CD4-positive, CD25-positive, alpha-beta regulatory T cell (primary cell): ENCODE measurements at regions not wholly inside any gene's neighbourhood (a gene's known extent, or its start where the extent isn't known, plus 50 kb on each side); places are given as distances from the start of the nearest gene placed in this dataset.

Experiments
- ATAC-seq, 2 donors: fragments of 150-1000 bp; cut with Tn5 transposase; one replicate each; pipeline ENCODE4 v1.10.0; 2021; ENCODE audit warnings: low read depth in 2 of 2, moderate number of reproducible peaks in 2 of 2, moderate library complexity in 1 of 2
- DNase-seq, 3 donors: peaks; one replicate each; pipeline versions ENCODE4 v3.0.0 to v3.0.0-alpha.2; 2012 to 2022; ENCODE audit warnings: mixed read lengths in 1 of 3
- H3K27ac ChIP-seq: one replicate; pipeline ENCODE4 v1.7.0; 2013; ENCODE audit warnings: mild to moderate bottlenecking, low read length; ENCODE audit not compliant: insufficient read depth, poor library complexity, severe bottlenecking
- H3K27me3 ChIP-seq: one replicate; pipeline ENCODE4 v1.7.0; 2013; ENCODE audit warnings: low read length; ENCODE audit not compliant: control insufficient read depth, insufficient read depth
- H3K36me3 ChIP-seq: one replicate; pipeline ENCODE4 v1.7.0; 2013; ENCODE audit warnings: mild to moderate bottlenecking, low read length, moderate library complexity; ENCODE audit not compliant: control insufficient read depth, insufficient read depth
- H3K4me1 ChIP-seq: 2 replicates; pipeline ENCODE4 v1.7.0; 2013; ENCODE audit warnings: mild to moderate bottlenecking, low read length; ENCODE audit not compliant: insufficient read depth, control insufficient read depth, poor library complexity, severe bottlenecking
- H3K4me3 ChIP-seq: one replicate; pipeline ENCODE4 v1.7.0; 2013; ENCODE audit warnings: low read depth, mild to moderate bottlenecking, low read length, moderate library complexity
- H3K9me3 ChIP-seq, 2 experiments: 1 replicate in 1 of 2; 2 replicates in 1 of 2; pipeline ENCODE4 v1.7.0; 2013; ENCODE audit warnings: low read length in 2 of 2, mild to moderate bottlenecking in 1 of 2, moderate library complexity in 1 of 2; ENCODE audit not compliant: control insufficient read depth in 2 of 2
- H3K27ac Mint-ChIP-seq, 3 donors: one replicate each; pipeline ENCODE4 v1.8.0; 2020 to 2022; ENCODE audit warnings: mild to moderate bottlenecking in 3 of 3, mixed read lengths in 3 of 3, moderate library complexity in 2 of 3
- H3K27me3 Mint-ChIP-seq: one replicate; pipeline ENCODE4 v1.8.0; 2022; ENCODE audit warnings: mild to moderate bottlenecking, mixed read lengths
- H3K36me3 Mint-ChIP-seq: one replicate; pipeline ENCODE4 v1.8.0; 2020; ENCODE audit warnings: mixed read lengths
- H3K4me1 Mint-ChIP-seq, 4 donors: one replicate each; pipeline ENCODE4 v1.8.0; 2020 to 2022; ENCODE audit warnings: mixed read lengths in 4 of 4, mild to moderate bottlenecking in 1 of 4
- H3K4me3 Mint-ChIP-seq, 4 donors: one replicate each; pipeline ENCODE4 v1.8.0; 2020 to 2022; ENCODE audit warnings: mild to moderate bottlenecking in 4 of 4, mixed read lengths in 4 of 4, moderate library complexity in 3 of 4
- H3K9me3 Mint-ChIP-seq, 7 donors: one replicate each; pipeline ENCODE4 v1.8.0; 2020 to 2022; ENCODE audit warnings: mixed read lengths in 7 of 7, mild to moderate bottlenecking in 3 of 7, moderate library complexity in 2 of 7

- H3K36me3 ChIP-seq, result no peaks in the 10 kb centered on the region
- H3K27me3 ChIP-seq, result no peaks in the 10 kb centered on the region
- DNase-seq (no peak), ATAC-seq (no peak)
- no peaks in the 10 kb centered on the region for H3K4me1 Mint-ChIP-seq
- H3K4me1 ChIP-seq, result no peaks in the 10 kb centered on the region
- H3K4me3 Mint-ChIP-seq, result no peak overlapping the region
- H3K27ac Mint-ChIP-seq, result no peak overlapping the region
- no peaks in the 10 kb centered on the region for H3K9me3 ChIP-seq
- H3K36me3 Mint-ChIP-seq, result no peaks in the 10 kb centered on the region
- peaks cover 0 to 7% (median 0%) of the 10 kb centered on the region in 7 donors for H3K9me3 Mint-ChIP-seq
- no peaks in the 10 kb centered on the region for H3K27me3 Mint-ChIP-seq
- no peak overlapping the region for H3K4me3 ChIP-seq
- no peak overlapping the region for H3K27ac ChIP-seq
Measured at GRCh38 chr4:17283251-17283650, 228.6 kb downstream of the QDPR start.

DNA sequence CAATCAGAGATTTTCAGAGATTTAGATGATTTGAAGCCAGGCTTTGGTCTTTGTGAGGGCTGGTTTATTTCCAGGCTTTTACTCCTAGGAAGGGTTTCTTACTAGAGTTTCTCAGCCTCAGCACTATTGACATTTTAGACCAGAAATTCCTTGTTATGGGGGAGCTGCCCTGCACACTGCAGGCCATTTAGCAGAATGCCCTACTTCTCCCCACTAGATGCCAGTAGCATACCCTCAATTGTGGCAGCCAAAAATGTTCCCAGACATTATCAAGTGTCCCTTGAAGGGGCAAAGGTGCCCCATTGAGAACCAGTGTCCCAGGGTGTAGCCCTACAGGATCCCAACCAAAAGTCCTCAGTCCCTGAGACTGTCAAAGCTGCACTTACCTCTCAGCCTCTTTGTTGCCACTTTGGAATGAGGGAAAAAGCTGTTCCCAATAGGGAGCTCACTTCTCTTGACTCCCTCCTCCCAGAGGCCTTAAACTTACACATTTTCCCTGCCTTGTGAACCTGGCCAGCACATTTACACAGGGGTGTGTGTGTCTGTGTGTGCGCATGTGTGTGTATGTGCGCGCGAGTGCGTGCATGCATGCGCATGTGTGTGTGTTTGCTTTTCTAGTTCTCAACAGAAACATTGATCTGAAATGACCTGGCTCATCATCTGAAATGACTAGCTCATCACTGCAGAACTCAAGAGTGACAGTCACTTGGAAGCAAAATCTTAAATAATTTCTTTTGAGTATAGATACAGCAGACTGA, 231.4 kb downstream of the QDPR start:
- ATAC-seq (peak in 1 of 2 donors; percentile 24), DNase-seq (no peak)
- no peak overlapping the region for H3K27ac ChIP-seq
- no peaks in the 10 kb centered on the region for H3K9me3 ChIP-seq
- Mint-ChIP-seq H3K4me3 (no peak overlapping the region), H3K9me3 (peaks cover 0 to 2% (median 0%) of the 10 kb centered on the region in 7 donors), H3K36me3 (no peaks in the 10 kb centered on the region), H3K27me3 (peaks cover 6% of the 10 kb centered on the region), H3K4me1 (no peaks in the 10 kb centered on the region), H3K27ac (no peak overlapping the region)
- H3K27me3 ChIP-seq, result no peaks in the 10 kb centered on the region
- H3K36me3 ChIP-seq, result no peaks in the 10 kb centered on the region
- no peaks in the 10 kb centered on the region for H3K4me1 ChIP-seq
- no peak overlapping the region for H3K4me3 ChIP-seq

GRCh38 chr4:17276776-17277175, 235.1 kb downstream of the QDPR start:
- Histone ChIP-seq H3K27me3 (no peaks in the 10 kb centered on the region), H3K4me1 (no peaks in the 10 kb centered on the region), H3K9me3 (no peaks in the 10 kb centered on the region), H3K27ac (no peak overlapping the region), H3K4me3 (no peak overlapping the region), H3K36me3 (no peaks in the 10 kb centered on the region)
- no peak for DNase-seq
- H3K9me3 Mint-ChIP-seq, result peaks cover 0 to 2% (median 0%) of the 10 kb centered on the region in 7 donors
- peaks cover 6% of the 10 kb centered on the region for H3K27me3 Mint-ChIP-seq
- H3K4me1 Mint-ChIP-seq, result no peaks in the 10 kb centered on the region
- ATAC-seq, result no peak
- peak overlapping the region in 1 of 3 donors; percentile 37 for H3K27ac Mint-ChIP-seq
- no peak overlapping the region for H3K4me3 Mint-ChIP-seq
- no peaks in the 10 kb centered on the region for H3K36me3 Mint-ChIP-seq

- Histone ChIP-seq H3K27me3 (no peaks in the 10 kb centered on the region), H3K9me3 (no peaks in the 10 kb centered on the region), H3K4me3 (no peak overlapping the region), H3K4me1 (no peaks in the 10 kb centered on the region), H3K27ac (no peak overlapping the region), H3K36me3 (no peaks in the 10 kb centered on the region)
- H3K4me3 Mint-ChIP-seq, result no peak overlapping the region
- H3K27ac Mint-ChIP-seq, result no peak overlapping the region
- H3K27me3 Mint-ChIP-seq, result peaks cover 6% of the 10 kb centered on the region
- no peaks in the 10 kb centered on the region for H3K36me3 Mint-ChIP-seq
- no peaks in the 10 kb centered on the region for H3K4me1 Mint-ChIP-seq
- ATAC-seq, result no peak
- no peak for DNase-seq
- peaks cover 0 to 1% (median 0%) of the 10 kb centered on the region in 7 donors for H3K9me3 Mint-ChIP-seq
Measured at GRCh38 chr4:17275836-17276235, 236.1 kb downstream of the QDPR start.

GRCh38 chr4:17273047-17273446, 238.8 kb downstream of the QDPR start:
- Mint-ChIP-seq H3K36me3 (no peaks in the 10 kb centered on the region), H3K27me3 (peaks cover 6% of the 10 kb centered on the region), H3K4me3 (no peak overlapping the region), H3K9me3 (peaks cover 0 to 1% (median 0%) of the 10 kb centered on the region in 7 donors), H3K4me1 (no peaks in the 10 kb centered on the region), H3K27ac (no peak overlapping the region)
- Histone ChIP-seq H3K4me1 (no peaks in the 10 kb centered on the region), H3K27me3 (no peaks in the 10 kb centered on the region), H3K9me3 (no peaks in the 10 kb centered on the region), H3K4me3 (no peak overlapping the region), H3K27ac (no peak overlapping the region), H3K36me3 (no peaks in the 10 kb centered on the region)
- no peak for ATAC-seq
- DNase-seq, result no peak

GRCh38 chr4:17272154-17272553, 239.7 kb downstream of the QDPR start:
- Mint-ChIP-seq H3K27ac (no peak overlapping the region), H3K4me3 (no peak overlapping the region), H3K9me3 (peaks cover 0 to 2% (median 0%) of the 10 kb centered on the region in 7 donors), H3K4me1 (no peaks in the 10 kb centered on the region), H3K27me3 (peaks cover 6% of the 10 kb centered on the region), H3K36me3 (no peaks in the 10 kb centered on the region)
- Histone ChIP-seq H3K27me3 (no peaks in the 10 kb centered on the region), H3K27ac (no peak overlapping the region), H3K4me3 (no peak overlapping the region), H3K9me3 (no peaks in the 10 kb centered on the region), H3K4me1 (no peaks in the 10 kb centered on the region), H3K36me3 (no peaks in the 10 kb centered on the region)
- ATAC-seq (no peak), DNase-seq (no peak)

DNA sequence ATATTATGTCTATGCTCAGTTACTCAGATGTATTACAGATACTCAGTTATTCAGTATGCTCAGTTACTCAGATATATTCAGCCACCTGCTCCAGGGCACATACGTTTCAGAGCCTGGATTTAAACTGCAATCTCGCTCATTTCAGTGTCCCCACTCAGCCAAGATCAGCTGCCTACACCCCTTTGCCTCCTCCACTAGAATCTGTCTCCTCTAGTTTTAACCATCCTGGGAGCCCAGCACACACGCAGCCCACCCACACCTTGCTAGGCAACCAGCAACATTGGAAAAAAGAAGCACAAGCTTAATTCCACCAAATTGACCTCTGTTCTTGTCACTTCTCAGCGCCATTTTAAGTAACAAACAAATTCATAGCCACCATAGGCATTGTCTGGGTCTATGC, 246.2 kb downstream of the QDPR start:
- Mint-ChIP-seq H3K36me3 (no peaks in the 10 kb centered on the region), H3K4me3 (no peak overlapping the region), H3K27ac (no peak overlapping the region), H3K27me3 (no peaks in the 10 kb centered on the region), H3K9me3 (peaks cover 0 to 4% (median 0%) of the 10 kb centered on the region in 7 donors), H3K4me1 (no peaks in the 10 kb centered on the region)
- Histone ChIP-seq H3K27me3 (no peaks in the 10 kb centered on the region), H3K9me3 (no peaks in the 10 kb centered on the region), H3K27ac (no peak overlapping the region), H3K4me3 (no peak overlapping the region), H3K4me1 (no peaks in the 10 kb centered on the region), H3K36me3 (no peaks in the 10 kb centered on the region)
- ATAC-seq, result no peak
- DNase-seq, result no peak

DNA sequence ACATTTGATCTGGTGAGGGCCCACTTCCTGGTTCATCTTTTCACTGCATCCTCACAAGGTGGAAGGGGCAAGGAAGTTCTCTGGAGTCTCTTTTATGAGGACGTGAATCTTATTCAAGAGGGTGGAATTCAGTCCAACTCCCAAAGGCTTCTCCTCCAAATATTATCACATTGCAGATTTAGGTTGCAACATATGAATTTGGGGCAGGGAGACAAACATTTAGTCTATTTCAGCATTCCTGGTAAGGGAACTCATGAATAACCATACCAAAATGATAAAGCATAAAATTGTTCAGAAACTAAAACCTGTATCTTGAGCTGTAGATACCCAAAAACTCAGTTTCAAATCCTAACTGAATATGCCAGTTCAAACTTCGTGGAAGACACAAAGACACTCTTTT, 246.8 kb downstream of the QDPR start:
- no peak for ATAC-seq
- no peaks in the 10 kb centered on the region for H3K36me3 ChIP-seq
- no peaks in the 10 kb centered on the region for H3K27me3 ChIP-seq

More for the DNA sequence above, 246.8 kb downstream of the QDPR start:
- Mint-ChIP-seq H3K9me3 (peaks cover 0 to 4% (median 0%) of the 10 kb centered on the region in 7 donors), H3K27me3 (no peaks in the 10 kb centered on the region), H3K36me3 (no peaks in the 10 kb centered on the region), H3K27ac (no peak overlapping the region), H3K4me1 (no peaks in the 10 kb centered on the region), H3K4me3 (no peak overlapping the region)
- Histone ChIP-seq H3K9me3 (no peaks in the 10 kb centered on the region), H3K4me3 (no peak overlapping the region), H3K27ac (no peak overlapping the region), H3K4me1 (no peaks in the 10 kb centered on the region)
- no peak for DNase-seq
